HepG2 (cell line): ENCODE measurements at regions not wholly inside any gene's neighbourhood (a gene's known extent, or its start where the extent isn't known, plus 50 kb on each side); places are given as distances from the start of the nearest gene placed in this dataset.

Experiments
- ATAC-seq: fragments of 200-7000 bp; cut with Tn5 transposase; 3 replicates; pipeline ENCODE4 v1.9.1; 2020; ENCODE audit warnings: mild to moderate bottlenecking, moderate library complexity
- BruUV-seq: library from RNA; stranded (reverse); fragments of 400-500 nt; replicated peaks from 2 replicates; lab custom pipeline; 2021; lab: Mats Ljungman, UMichigan
- CTCF ChIA-PET: fragments of 300-600 bp; formaldehyde crosslinking; extraction: SDS; loops from one replicate; lab custom pipeline; 2021; ENCODE audit warnings: low total read pairs, inconsistent platforms, low intra/inter-chr PET ratio; lab: Yijun Ruan, JAX
- POLR2A ChIA-PET: fragments of 350-600 bp; sonication (Branson Sonifier 250); formaldehyde crosslinking; loops from one replicate; lab custom pipeline; 2020; ENCODE audit warnings: antibody characterized with exemption, inconsistent platforms; lab: Yijun Ruan, JAX
- DNase-seq: peaks from one replicate; pipeline ENCODE4 v3.0.0-alpha.2; 2015; ENCODE audit warnings: low spot score
- FAIRE-seq: peaks from 3 replicates; lab custom pipeline; 2011; peaks lifted over from hg19 to GRCh38; lab: Jason Lieb, UNC
- H2AFZ ChIP-seq: one replicate; pipeline ENCODE4 v1.6.1; 2011; ENCODE audit warnings: low read length, inconsistent platforms
- H3K27ac ChIP-seq: fragments of 300-600 bp; 3 replicates; pipeline ENCODE4 v1.8.0; 2011; ENCODE audit warnings: mixed run types, mild to moderate bottlenecking, mixed read lengths, low read length, inconsistent platforms; ENCODE audit not compliant: insufficient read depth; ENCODE audit errors: extremely low read length
- H3K27me3 ChIP-seq, 2 experiments: fragments of 200-600 bp in 1 of 2; 2 replicates in 1 of 2; 3 replicates in 1 of 2; pipeline versions ENCODE4 v1.6.0 to v1.8.0; 2011; ENCODE audit warnings: low read length in 2 of 2, mild to moderate bottlenecking in 2 of 2, moderate library complexity in 2 of 2, inconsistent platforms in 1 of 2; ENCODE audit not compliant: insufficient read depth in 2 of 2, control insufficient read depth in 1 of 2
- H3K36me3 ChIP-seq, 2 experiments: fragments of 200-600 bp in 1 of 2; replicated peaks in 1 of 2; 2 replicates in 1 of 2; 3 replicates in 1 of 2; pipeline versions ENCODE4 v1.5.1 to v1.8.0; 2011; ENCODE audit warnings: low read length in 2 of 2, inconsistent platforms in 1 of 2; ENCODE audit not compliant: insufficient read depth in 2 of 2, control insufficient read depth in 1 of 2
- H3K4me1 ChIP-seq: 2 replicates; pipeline ENCODE4 v1.5.1; 2012; ENCODE audit warnings: low read length, inconsistent platforms; ENCODE audit not compliant: insufficient read depth
- H3K4me2 ChIP-seq: 2 replicates; pipeline ENCODE4 v1.6.0; 2011; ENCODE audit warnings: low read depth, low read length, inconsistent platforms
- H3K4me3 ChIP-seq, 3 experiments: fragments of 200-600 bp in 1 of 3; sonication (generic), shearing (Covaris generic) in 1 of 3; replicated peaks in 1 of 3; 2 replicates each; pipeline ENCODE4 v1.5.1; 2011 to 2016; ENCODE audit warnings: low read length in 3 of 3, inconsistent platforms in 2 of 3, low read depth in 2 of 3, mild to moderate bottlenecking in 2 of 3, control low read depth in 1 of 3, mixed read lengths in 1 of 3; ENCODE audit not compliant: insufficient read depth in 1 of 3
- H3K79me2 ChIP-seq: one replicate; pipeline ENCODE4 v1.6.1; 2011; ENCODE audit warnings: low read length, inconsistent platforms; ENCODE audit not compliant: insufficient read depth
- H3K9ac ChIP-seq: 2 replicates; pipeline ENCODE4 v1.6.0; 2011; ENCODE audit warnings: mild to moderate bottlenecking, low read depth, low read length, inconsistent platforms; ENCODE audit not compliant: insufficient read depth
- H3K9me3 ChIP-seq: 2 replicates; pipeline ENCODE4 v1.5.1; 2012; ENCODE audit warnings: mild to moderate bottlenecking, low read length
- H4K20me1 ChIP-seq: 2 replicates; pipeline ENCODE4 v1.6.0; 2011; ENCODE audit warnings: inconsistent platforms, mild to moderate bottlenecking, low read length, moderate library complexity; ENCODE audit not compliant: insufficient read depth
- BCL6 ChIP-seq: IDR thresholded peaks from 2 replicates; pipeline ENCODE4 v1.6.1; 2016; ENCODE audit warnings: missing genetic modification reagents, missing compliant biosample characterization
- CSRNP2 ChIP-seq: sonication (generic); formaldehyde crosslinking; conservative IDR thresholded peaks from 2 replicates; pipeline ENCODE4 v1.8.0; 2022; ENCODE audit warnings: low read depth, missing genetic modification reagents
- GPBP1L1 ChIP-seq: sonication (generic); formaldehyde crosslinking; IDR thresholded peaks from 2 replicates; pipeline ENCODE4 v1.5.0; 2020; ENCODE audit warnings: mild to moderate bottlenecking, missing genetic modification reagents
- HOXA3 ChIP-seq: sonication (generic); formaldehyde crosslinking; IDR thresholded peaks from 2 replicates; pipeline ENCODE4 v1.5.0; 2020; ENCODE audit warnings: missing genetic modification reagents
- SALL1 ChIP-seq: sonication (generic); formaldehyde crosslinking; IDR thresholded peaks from 2 replicates; pipeline ENCODE4 v1.8.0; 2022; ENCODE audit warnings: mild to moderate bottlenecking, missing genetic modification reagents
- SIN3A ChIP-seq: IDR thresholded peaks from 2 replicates; pipeline ENCODE4 v1.6.1; 2011; ENCODE audit warnings: low read depth, mild to moderate bottlenecking, control low read depth, low read length, borderline replicate concordance
- SP4 ChIP-seq: sonication (generic); formaldehyde crosslinking; IDR thresholded peaks from 2 replicates; pipeline ENCODE4 v1.8.1; 2023; ENCODE audit warnings: mild to moderate bottlenecking, missing genetic modification reagents
- ZNF205 ChIP-seq: IDR thresholded peaks from 2 replicates; pipeline ENCODE4 v1.6.1; 2018; ENCODE audit warnings: missing biosample characterization, missing genetic modification reagents
- ZNF256 ChIP-seq: sonication (generic); formaldehyde crosslinking; conservative IDR thresholded peaks from 2 replicates; pipeline ENCODE4 v1.4.0; 2020; ENCODE audit warnings: missing genetic modification reagents
- ZNF407 ChIP-seq: sonication (generic); formaldehyde crosslinking; IDR thresholded peaks from one replicate; pipeline ENCODE4 v1.5.1; 2020; ENCODE audit warnings: mild to moderate bottlenecking, missing genetic modification reagents; ENCODE audit errors: not compliant biosample characterization
- ZNF549 ChIP-seq: sonication (generic); formaldehyde crosslinking; IDR thresholded peaks from 2 replicates; pipeline ENCODE4 v1.5.0; 2020; ENCODE audit warnings: missing genetic modification reagents
- ZNF552 ChIP-seq: sonication (generic); formaldehyde crosslinking; IDR thresholded peaks from 2 replicates; pipeline ENCODE4 v1.9.0; 2022; ENCODE audit warnings: missing genetic modification reagents, mild to moderate bottlenecking, borderline replicate concordance
- ZNF672 ChIP-seq: sonication (generic); formaldehyde crosslinking; IDR thresholded peaks from 2 replicates; pipeline ENCODE4 v1.8.1; 2022; ENCODE audit warnings: missing genetic modification reagents
- ZNF740 ChIP-seq: sonication (generic); formaldehyde crosslinking; IDR thresholded peaks from 2 replicates; pipeline ENCODE4 v1.4.0; 2020; ENCODE audit warnings: missing genetic modification reagents
- WGBS: methylation state at CpG from one replicate; pipeline ENCODE4 v1.1.6; 2017; ENCODE audit warnings: low lambda C conversion rate; 5-methylcytosine and 5-hydroxymethylcytosine counted together
- in situ Hi-C: cut with HindIII; loops from 2 replicates; pipeline ENCODE4 v1.10.0; 2017; ENCODE audit warnings: low pct_unique_long_range_greater_than_20kb; ENCODE audit not compliant: extremely low pct_ligation_motif_present
- intact Hi-C: fragments of 100-400 bp; cut with micrococcal nuclease; formaldehyde crosslinking; loops from one replicate; pipeline ENCODE4 v1.10.0; 2022; ENCODE audit not compliant: unreplicated experiment

- H4K20me1 ChIP-seq, result no peaks in the 10 kb centered on the region
- intact Hi-C loops (no loop called here), in situ Hi-C loops (no loop called here)
- no peak overlapping the region for H3K4me3 ChIP-seq
- H3K36me3 ChIP-seq, result no peaks in the 10 kb centered on the region
- POLR2A ChIA-PET, result no interaction called here
- FAIRE-seq (no peak), DNase-seq (no peak), ATAC-seq (no peak)
- H3K4me1 ChIP-seq, result no peaks in the 10 kb centered on the region
- BruUV-seq, result no TSS peak
- H3K27ac ChIP-seq, result no peak overlapping the region
- WGBS, result 13% methylated on average over 3 of the region's 3 CpGs
- H3K4me2 ChIP-seq, result no peak overlapping the region
- H3K27me3 ChIP-seq, result no peaks in the 10 kb centered on the region
- no peaks in the 10 kb centered on the region for H3K9me3 ChIP-seq
- no peak overlapping the region for H2AFZ ChIP-seq
- CTCF ChIA-PET, result no interaction called here
- no peaks in the 10 kb centered on the region for H3K79me2 ChIP-seq
- H3K9ac ChIP-seq, result no peak overlapping the region
- TF ChIP-seq ZNF205 (CRISPR knock-in tag) (no peak), SALL1 (CRISPR knock-in tag) (no peak), GPBP1L1 (CRISPR knock-in tag) (no peak), ZNF672 (CRISPR knock-in tag) (no peak), ZNF407 (CRISPR knock-in tag) (no peak), SIN3A (no peak), ZNF549 (CRISPR knock-in tag) (no peak), ZNF256 (CRISPR knock-in tag) (no peak), ZNF552 (CRISPR knock-in tag) (no peak), CSRNP2 (CRISPR knock-in tag) (no peak), BCL6 (CRISPR knock-in tag) (no peak), ZNF740 (CRISPR knock-in tag) (no peak), SP4 (CRISPR knock-in tag) (no peak), HOXA3 (CRISPR knock-in tag) (no peak)
Measured at GRCh38 chr10:26384600-26384999, 53.5 kb upstream of the APBB1IP start.
